GM12878 (cell line): ENCODE measurements at regions not wholly inside any gene's neighbourhood (a gene's known extent, or its start where the extent isn't known, plus 50 kb on each side); places are given as distances from the start of the nearest gene placed in this dataset.

Experiments used
- ATAC-seq: fragments of 200-7000 bp; cut with Tn5 transposase; 3 replicates; pipeline ENCODE4 v1.9.1; 2020; ENCODE audit warnings: mild to moderate bottlenecking, moderate library complexity
- BruUV-seq: library from RNA; stranded (reverse); fragments of 400-500 nt; replicated peaks from 2 replicates; lab custom pipeline; 2021; lab: Mats Ljungman, UMichigan
- CTCF ChIA-PET: fragments of 300-600 bp; sonication (Branson Sonifier 250); formaldehyde crosslinking; extraction: SDS; loops from one replicate; lab custom pipeline; 2021; ENCODE audit warnings: inconsistent platforms; lab: Yijun Ruan, JAX
- POLR2A ChIA-PET: fragments of 350-600 bp; formaldehyde crosslinking; extraction: SDS; loops from one replicate; lab custom pipeline; 2021; ENCODE audit warnings: inconsistent platforms; lab: Charles Lee
- RAD21 ChIA-PET: fragments of 300-600 bp; sonication (Branson Sonifier 250); formaldehyde crosslinking; loops from one replicate; lab custom pipeline; 2023; ENCODE audit warnings: antibody characterized with exemption; ENCODE audit not compliant: unreplicated experiment; lab: Charles Lee
- SMC1A ChIA-PET: fragments of 300-600 bp; sonication (Branson Sonifier 250); formaldehyde crosslinking; loops from one replicate; lab custom pipeline; 2023; ENCODE audit not compliant: unreplicated experiment, uncharacterized antibody; lab: Charles Lee
- DNase-seq: peaks from one replicate; pipeline ENCODE4 v3.0.0-alpha.2; 2011; ENCODE audit warnings: low read depth, low spot score
- FAIRE-seq: peaks from 3 replicates; lab custom pipeline; 2011; peaks lifted over from hg19 to GRCh38; lab: Jason Lieb, UNC
- H2AFZ ChIP-seq: 2 replicates; pipeline ENCODE4 v1.6.0; 2011; ENCODE audit warnings: low read depth, low read length, control low read depth; ENCODE audit not compliant: control insufficient read depth
- H3K27ac ChIP-seq: 2 replicates; pipeline ENCODE4 v1.5.1; 2011; ENCODE audit warnings: control low read depth; ENCODE audit not compliant: control insufficient read depth, insufficient read depth
- H3K27me3 ChIP-seq, 2 experiments: replicated peaks in 1 of 2; 2 replicates each; pipeline versions ENCODE4 v1.6.0 to v1.6.1; 2011; ENCODE audit warnings: low read length in 1 of 2; ENCODE audit not compliant: control insufficient read depth in 2 of 2, insufficient read depth in 2 of 2
- H3K36me3 ChIP-seq, 2 experiments: 2 replicates each; pipeline ENCODE4 v1.5.1; 2011; ENCODE audit warnings: low read length in 1 of 2; ENCODE audit not compliant: control insufficient read depth in 2 of 2, insufficient read depth in 2 of 2
- H3K4me1 ChIP-seq: 2 replicates; pipeline ENCODE4 v1.6.1; 2011; ENCODE audit warnings: mild to moderate bottlenecking, low read length, moderate library complexity, mixed read lengths; ENCODE audit not compliant: control insufficient read depth, insufficient read depth
- H3K4me2 ChIP-seq: 2 replicates; pipeline ENCODE4 v1.6.0; 2011; ENCODE audit warnings: control low read depth; ENCODE audit not compliant: control insufficient read depth, insufficient read depth
- H3K4me3 ChIP-seq: fragments of 200-600 bp; sonication (generic); 2 replicates; pipeline ENCODE4 v1.5.1; 2016
- H3K79me2 ChIP-seq: 2 replicates; pipeline ENCODE4 v1.6.0; 2011; ENCODE audit warnings: low read length; ENCODE audit not compliant: control insufficient read depth, insufficient read depth
- H3K9ac ChIP-seq: 2 replicates; pipeline ENCODE4 v1.8.0; 2011; ENCODE audit warnings: low read length, control low read depth, mixed read lengths; ENCODE audit not compliant: control insufficient read depth, insufficient read depth
- H3K9me3 ChIP-seq: replicated peaks from 3 replicates; pipeline ENCODE4 v1.5.1; 2011; ENCODE audit warnings: mild to moderate bottlenecking, low read length; ENCODE audit not compliant: control insufficient read depth, insufficient read depth
- H4K20me1 ChIP-seq: 2 replicates; pipeline ENCODE4 v1.6.0; 2011; ENCODE audit not compliant: control insufficient read depth, insufficient read depth
- BACH1 ChIP-seq: fragments of 450-650 bp; IDR thresholded peaks from 2 replicates; pipeline ENCODE4 v1.6.1; 2017; ENCODE audit warnings: mild to moderate bottlenecking, borderline replicate concordance
- CHD2 ChIP-seq: IDR thresholded peaks from 2 replicates; pipeline ENCODE4 v1.6.1; 2011; ENCODE audit warnings: low read depth, low read length, improper control_type of control experiment, borderline replicate concordance
- ETV6 ChIP-seq, 2 experiments: fragments of 450-650 bp in 1 of 2; IDR thresholded peaks in 1 of 2; conservative IDR thresholded peaks in 1 of 2; 2 replicates each; pipeline ENCODE4 v1.6.1; 2014; ENCODE audit warnings: antibody characterized with exemption in 1 of 2, borderline replicate concordance in 1 of 2, low read depth in 1 of 2, mild to moderate bottlenecking in 1 of 2, moderate library complexity in 1 of 2
- MXI1 ChIP-seq: fragments of 150-350 bp; IDR thresholded peaks from 2 replicates; pipeline ENCODE4 v1.6.1; 2011; ENCODE audit warnings: low read depth, mild to moderate bottlenecking, inconsistent platforms, low read length, improper control_type of control experiment
- SIX5 ChIP-seq: IDR thresholded peaks from 2 replicates; pipeline ENCODE4 v1.6.1; 2011; ENCODE audit warnings: mild to moderate bottlenecking, low read depth, low read length, moderate library complexity; ENCODE audit not compliant: severe bottlenecking
- SRF ChIP-seq, 2 experiments: IDR thresholded peaks; 2 replicates each; pipeline ENCODE4 v1.6.1; 2011; ENCODE audit warnings: low read depth in 2 of 2, low read length in 2 of 2, mild to moderate bottlenecking in 1 of 2, moderate library complexity in 1 of 2
- SUPT20H ChIP-seq: IDR thresholded peaks from 2 replicates; pipeline ENCODE4 v1.6.1; 2011; ENCODE audit warnings: low read depth, mild to moderate bottlenecking, low read length, moderate library complexity, borderline replicate concordance; ENCODE audit not compliant: control insufficient read depth
- TBL1XR1 ChIP-seq: IDR thresholded peaks from 2 replicates; pipeline ENCODE4 v1.6.1; 2012; ENCODE audit warnings: low read depth, low read length, improper control_type of control experiment
- ZNF274 ChIP-seq: IDR thresholded peaks from one replicate; pipeline ENCODE4 v1.8.0; 2011; ENCODE audit not compliant: insufficient read length, insufficient read depth
- WGBS: methylation state at CpG from one replicate; pipeline ENCODE4 v1.1.6; 2016; ENCODE audit warnings: low lambda C conversion rate; ENCODE audit not compliant: insufficient replicate concordance, insufficient coverage; ENCODE audit errors: missing lambda C conversion rate; 5-methylcytosine and 5-hydroxymethylcytosine counted together
- in situ Hi-C: fragments of 300-500 bp; cut with MboI; formaldehyde crosslinking; loops from 9 replicates; pipeline ENCODE4 v1.14.3; 2018; ENCODE audit warnings: mixed read lengths
- intact Hi-C: fragments of 100-400 bp; cut with micrococcal nuclease; formaldehyde crosslinking; loops from one replicate; pipeline ENCODE4 v1.14.2; 2022; ENCODE audit not compliant: unreplicated experiment
- TF ChIP-seq, protein P1 (sequence below): fragments of 450-650 bp; IDR thresholded peaks from 2 replicates; pipeline ENCODE4 v1.6.1; 2017; ENCODE audit warnings: mild to moderate bottlenecking
- TF ChIP-seq, protein P2 (sequence below): fragments of 450-650 bp; IDR thresholded peaks from 2 replicates; pipeline ENCODE4 v1.6.1; 2016; ENCODE audit warnings: mild to moderate bottlenecking
- TF ChIP-seq, protein P3 (sequence below), 3 experiments: IDR thresholded peaks in 2 of 3; conservative IDR thresholded peaks in 1 of 3; 2 replicates each; pipeline ENCODE4 v1.5.1; 2011; ENCODE audit warnings: low read depth in 3 of 3, low read length in 3 of 3, mild to moderate bottlenecking in 3 of 3, control low read depth in 2 of 3, moderate library complexity in 2 of 3, inconsistent platforms in 1 of 3, mixed read lengths in 1 of 3; ENCODE audit not compliant: control insufficient read depth in 2 of 3, insufficient read depth in 1 of 3; ENCODE audit errors: extremely low read depth in 1 of 3

DNA sequence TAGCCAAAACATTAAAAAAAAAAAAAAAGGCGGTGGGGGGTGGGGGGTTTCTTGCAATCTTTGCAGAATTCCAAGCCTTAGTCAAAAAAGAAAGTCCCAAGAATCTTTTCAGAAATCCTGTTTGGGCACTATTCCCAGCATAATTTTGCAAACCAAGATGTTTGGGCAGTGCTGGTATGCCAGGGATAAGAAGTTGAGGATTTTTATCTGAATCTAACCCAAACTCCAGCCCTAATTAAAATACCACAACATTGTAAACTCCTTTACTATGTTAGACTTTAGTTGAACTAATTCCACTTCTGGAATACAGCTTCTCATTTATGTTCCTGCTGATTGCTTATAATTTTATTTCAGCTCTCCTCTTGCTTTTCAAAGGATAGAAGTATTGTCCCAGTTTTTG, 504.1 kb upstream of the ADGRL2 start:
- POLR2A ChIA-PET, result no interaction called here
- H3K9me3 ChIP-seq, result no peaks in the 10 kb centered on the region

DNA sequence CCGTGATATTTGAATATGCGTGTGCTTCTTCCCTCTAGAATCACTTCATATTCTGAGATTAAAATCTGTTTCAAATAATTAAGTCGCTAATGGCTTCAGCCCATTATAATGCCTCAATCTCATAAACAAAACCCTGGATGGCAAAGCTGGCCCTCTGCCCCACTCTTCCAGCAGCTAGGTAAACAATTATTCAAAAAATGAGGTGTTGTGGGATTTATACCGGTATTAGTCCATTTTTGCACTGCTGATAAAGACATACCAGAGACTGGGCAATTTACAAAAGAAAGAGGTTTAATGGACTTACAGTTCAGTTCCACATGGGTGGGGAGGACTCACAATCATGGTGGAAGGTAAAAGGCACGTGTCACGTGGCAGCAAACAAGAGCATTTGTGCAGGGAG, 510.4 kb upstream of the ADGRL2 start:
- no peak for FAIRE-seq
- Histone ChIP-seq H2AFZ (no peak overlapping the region), H3K79me2 (no peaks in the 10 kb centered on the region), H3K36me3 (no peaks in the 10 kb centered on the region), H3K4me1 (no peaks in the 10 kb centered on the region), H3K9ac (no peak overlapping the region), H3K9me3 (no peaks in the 10 kb centered on the region), H3K27me3 (no peaks in the 10 kb centered on the region), H3K4me3 (no peak overlapping the region), H3K4me2 (no peak overlapping the region), H3K27ac (no peak overlapping the region), H4K20me1 (no peaks in the 10 kb centered on the region)
- ChIA-PET SMC1A (no interaction called here), CTCF (no interaction called here), RAD21 (no interaction called here), POLR2A (no interaction called here)
- ATAC-seq, result no peak
- intact Hi-C loops (no loop called here), in situ Hi-C loops (no loop called here)
- no TSS peak for BruUV-seq
- no peak for DNase-seq
- 37% methylated on average over 6 of the region's 6 CpGs for WGBS
- no peak for TF ChIP-seq SUPT20H
- no peak for TF ChIP-seq MXI1
- TF ChIP-seq, protein P1, sequence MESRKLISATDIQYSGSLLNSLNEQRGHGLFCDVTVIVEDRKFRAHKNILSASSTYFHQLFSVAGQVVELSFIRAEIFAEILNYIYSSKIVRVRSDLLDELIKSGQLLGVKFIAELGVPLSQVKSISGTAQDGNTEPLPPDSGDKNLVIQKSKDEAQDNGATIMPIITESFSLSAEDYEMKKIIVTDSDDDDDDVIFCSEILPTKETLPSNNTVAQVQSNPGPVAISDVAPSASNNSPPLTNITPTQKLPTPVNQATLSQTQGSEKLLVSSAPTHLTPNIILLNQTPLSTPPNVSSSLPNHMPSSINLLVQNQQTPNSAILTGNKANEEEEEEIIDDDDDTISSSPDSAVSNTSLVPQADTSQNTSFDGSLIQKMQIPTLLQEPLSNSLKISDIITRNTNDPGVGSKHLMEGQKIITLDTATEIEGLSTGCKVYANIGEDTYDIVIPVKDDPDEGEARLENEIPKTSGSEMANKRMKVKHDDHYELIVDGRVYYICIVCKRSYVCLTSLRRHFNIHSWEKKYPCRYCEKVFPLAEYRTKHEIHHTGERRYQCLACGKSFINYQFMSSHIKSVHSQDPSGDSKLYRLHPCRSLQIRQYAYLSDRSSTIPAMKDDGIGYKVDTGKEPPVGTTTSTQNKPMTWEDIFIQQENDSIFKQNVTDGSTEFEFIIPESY, result no peak
- no peak for TF ChIP-seq SRF (IDR thresholded peaks at IDR 0.05; ENCODE audit: low read depth in 2 of 2, low read length in 2 of 2)
- no peak for TF ChIP-seq ZNF274
- TF ChIP-seq, protein P2, sequence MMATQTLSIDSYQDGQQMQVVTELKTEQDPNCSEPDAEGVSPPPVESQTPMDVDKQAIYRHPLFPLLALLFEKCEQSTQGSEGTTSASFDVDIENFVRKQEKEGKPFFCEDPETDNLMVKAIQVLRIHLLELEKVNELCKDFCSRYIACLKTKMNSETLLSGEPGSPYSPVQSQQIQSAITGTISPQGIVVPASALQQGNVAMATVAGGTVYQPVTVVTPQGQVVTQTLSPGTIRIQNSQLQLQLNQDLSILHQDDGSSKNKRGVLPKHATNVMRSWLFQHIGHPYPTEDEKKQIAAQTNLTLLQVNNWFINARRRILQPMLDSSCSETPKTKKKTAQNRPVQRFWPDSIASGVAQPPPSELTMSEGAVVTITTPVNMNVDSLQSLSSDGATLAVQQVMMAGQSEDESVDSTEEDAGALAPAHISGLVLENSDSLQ, result no peak
- TF ChIP-seq, protein P3, sequence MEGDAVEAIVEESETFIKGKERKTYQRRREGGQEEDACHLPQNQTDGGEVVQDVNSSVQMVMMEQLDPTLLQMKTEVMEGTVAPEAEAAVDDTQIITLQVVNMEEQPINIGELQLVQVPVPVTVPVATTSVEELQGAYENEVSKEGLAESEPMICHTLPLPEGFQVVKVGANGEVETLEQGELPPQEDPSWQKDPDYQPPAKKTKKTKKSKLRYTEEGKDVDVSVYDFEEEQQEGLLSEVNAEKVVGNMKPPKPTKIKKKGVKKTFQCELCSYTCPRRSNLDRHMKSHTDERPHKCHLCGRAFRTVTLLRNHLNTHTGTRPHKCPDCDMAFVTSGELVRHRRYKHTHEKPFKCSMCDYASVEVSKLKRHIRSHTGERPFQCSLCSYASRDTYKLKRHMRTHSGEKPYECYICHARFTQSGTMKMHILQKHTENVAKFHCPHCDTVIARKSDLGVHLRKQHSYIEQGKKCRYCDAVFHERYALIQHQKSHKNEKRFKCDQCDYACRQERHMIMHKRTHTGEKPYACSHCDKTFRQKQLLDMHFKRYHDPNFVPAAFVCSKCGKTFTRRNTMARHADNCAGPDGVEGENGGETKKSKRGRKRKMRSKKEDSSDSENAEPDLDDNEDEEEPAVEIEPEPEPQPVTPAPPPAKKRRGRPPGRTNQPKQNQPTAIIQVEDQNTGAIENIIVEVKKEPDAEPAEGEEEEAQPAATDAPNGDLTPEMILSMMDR (IDR thresholded peaks at IDR 0.05 in 2 of 3, conservative IDR thresholded peaks at IDR 0.05 in 1 of 3; ENCODE audit: control insufficient read depth in 2 of 3, extremely low read depth in 1 of 3, insufficient read depth in 1 of 3, low read depth in 3 of 3, low read length in 3 of 3), result no peak
- no peak for TF ChIP-seq SIX5
- TF ChIP-seq CHD2, result no peak

More for the DNA sequence above, 504.1 kb upstream of the ADGRL2 start:
- intact Hi-C loops, result no loop called here
- Histone ChIP-seq H3K4me3 (no peak overlapping the region), H3K27ac (no peak overlapping the region), H3K4me1 (no peaks in the 10 kb centered on the region), H2AFZ (no peak overlapping the region), H3K4me2 (no peak overlapping the region), H3K36me3 (no peaks in the 10 kb centered on the region), H3K79me2 (no peaks in the 10 kb centered on the region), H3K9ac (no peak overlapping the region), H4K20me1 (no peaks in the 10 kb centered on the region), H3K27me3 (no peaks in the 10 kb centered on the region)
- 0% methylated on average over 1 of the region's 1 CpG for WGBS
- RAD21 ChIA-PET, result no interaction called here
- ATAC-seq, result no peak
- in situ Hi-C loops, result no loop called here
- no peak for FAIRE-seq
- BruUV-seq, result no TSS peak
- DNase-seq, result no peak
- SMC1A ChIA-PET, result interaction anchor here (0.6 to 0.8 kb wide), 2 partner anchors 27 to 116 kb away, joined by 3 read pairs; no protein-coding TSS in a partner anchor
- no peak for TF ChIP-seq TBL1XR1
- TF ChIP-seq ETV6 (conservative IDR thresholded peaks at IDR 0.05 in 1 of 2, IDR thresholded peaks at IDR 0.05 in 1 of 2; ENCODE audit: borderline replicate concordance in 1 of 2, low read depth in 1 of 2), result no peak
- TF ChIP-seq BACH1, result no peak
- CTCF ChIA-PET, result no interaction called here
